SK-N-SH treated with all-trans-retinoic acid at 6 μM for 48 hours (cell line): ENCODE measurements at regions not wholly inside any gene's neighbourhood (a gene's known extent, or its start where the extent isn't known, plus 50 kb on each side); places are given as distances from the start of the nearest gene placed in this dataset.

Source experiments
- ATAC-seq: fragments of 200-7000 bp; cut with Tn5 transposase; 3 replicates; pipeline ENCODE4 v1.9.1; 2020; ENCODE audit warnings: mild to moderate bottlenecking, moderate library complexity
- CSDC2 ChIP-seq: fragments of 250-450 bp; sonication (Bioruptor Pico); IDR thresholded peaks from 2 replicates; pipeline ENCODE4 v1.5.0; 2020; ENCODE audit warnings: mild to moderate bottlenecking, moderate library complexity
- CSRNP3 ChIP-seq: fragments of 250-450 bp; sonication (Bioruptor Pico); IDR thresholded peaks from 2 replicates; pipeline ENCODE4 v1.5.1; 2021; ENCODE audit warnings: mild to moderate bottlenecking, moderate library complexity
- ESRRG ChIP-seq: fragments of 250-450 bp; sonication (Bioruptor Pico); IDR thresholded peaks from 2 replicates; pipeline ENCODE4 v1.6.1; 2021; ENCODE audit warnings: mild to moderate bottlenecking
- GLIS3 ChIP-seq: fragments of 250-450 bp; sonication (Bioruptor Pico); IDR thresholded peaks from 2 replicates; pipeline ENCODE4 v1.5.0; 2020; ENCODE audit warnings: mild to moderate bottlenecking, moderate library complexity
- ISL1 ChIP-seq: fragments of 250-450 bp; sonication (Bioruptor Pico); IDR thresholded peaks from 2 replicates; pipeline ENCODE4 v2.1.2; 2022; ENCODE audit warnings: mild to moderate bottlenecking, moderate library complexity
- OSR1 ChIP-seq: fragments of 250-450 bp; sonication (Bioruptor Pico); IDR thresholded peaks from 2 replicates; pipeline ENCODE4 v1.8.0; 2022; ENCODE audit warnings: moderate library complexity, mild to moderate bottlenecking, inconsistent platforms
- PPARA ChIP-seq: fragments of 250-450 bp; sonication (Bioruptor Pico); IDR thresholded peaks from 2 replicates; pipeline ENCODE4 v1.5.0; 2020; ENCODE audit warnings: mild to moderate bottlenecking, borderline replicate concordance
- RARB ChIP-seq: fragments of 250-450 bp; sonication (Bioruptor Pico); IDR thresholded peaks from 2 replicates; pipeline ENCODE4 v1.8.0; 2021; ENCODE audit warnings: mild to moderate bottlenecking, moderate library complexity
- SNAI2 ChIP-seq: fragments of 250-450 bp; sonication (Bioruptor Pico); IDR thresholded peaks from 2 replicates; pipeline ENCODE4 v1.5.0; 2020; ENCODE audit warnings: mild to moderate bottlenecking, moderate library complexity
- TCF4 ChIP-seq: fragments of 250-450 bp; sonication (Bioruptor Pico); IDR thresholded peaks from 2 replicates; pipeline ENCODE4 v1.8.0; 2021; ENCODE audit warnings: mild to moderate bottlenecking, moderate library complexity, borderline replicate concordance
- TOX ChIP-seq: fragments of 250-450 bp; sonication (Bioruptor Pico); IDR thresholded peaks from 2 replicates; pipeline ENCODE4 v1.8.0; 2021; ENCODE audit warnings: mild to moderate bottlenecking, moderate library complexity, borderline replicate concordance
- ZC3H10 ChIP-seq: fragments of 250-450 bp; sonication (Bioruptor Pico); IDR thresholded peaks from 2 replicates; pipeline ENCODE4 v1.5.1; 2021; ENCODE audit warnings: mild to moderate bottlenecking, moderate library complexity
- ZFP3 ChIP-seq: fragments of 250-450 bp; sonication (Bioruptor Pico); IDR thresholded peaks from 2 replicates; pipeline ENCODE4 v1.5.0; 2020; ENCODE audit warnings: mild to moderate bottlenecking, moderate library complexity
- ZFP30 ChIP-seq: fragments of 450-650 bp; formaldehyde crosslinking; IDR thresholded peaks from 2 replicates; pipeline ENCODE4 v1.5.0; 2022; ENCODE audit warnings: mild to moderate bottlenecking, moderate library complexity
- ZNF565 ChIP-seq: fragments of 450-650 bp; formaldehyde crosslinking; conservative IDR thresholded peaks from 2 replicates; pipeline ENCODE4 v1.5.0; 2020; ENCODE audit warnings: low read depth, mild to moderate bottlenecking, moderate library complexity
- ZNF70 ChIP-seq: fragments of 450-650 bp; formaldehyde crosslinking; IDR thresholded peaks from 2 replicates; pipeline ENCODE4 v1.5.0; 2020; ENCODE audit warnings: mild to moderate bottlenecking, moderate library complexity
- ZNF8 ChIP-seq: fragments of 450-650 bp; formaldehyde crosslinking; IDR thresholded peaks from 2 replicates; pipeline ENCODE4 v1.5.0; 2020; ENCODE audit warnings: mild to moderate bottlenecking, moderate library complexity
- TF ChIP-seq, protein P1 (sequence below): fragments of 250-450 bp; sonication (Bioruptor Pico); IDR thresholded peaks from 2 replicates; pipeline ENCODE4 v1.5.1; 2020; ENCODE audit warnings: low read depth, mild to moderate bottlenecking, moderate library complexity
- TF ChIP-seq, protein P2 (sequence below): fragments of 250-450 bp; sonication (Bioruptor Pico); IDR thresholded peaks from 2 replicates; pipeline ENCODE4 v1.8.0; 2020; ENCODE audit warnings: mild to moderate bottlenecking, moderate library complexity, borderline replicate concordance
- TF ChIP-seq, protein P3 (sequence below): fragments of 250-450 bp; sonication (Bioruptor Pico); IDR thresholded peaks from 2 replicates; pipeline ENCODE4 v1.5.0; 2020; ENCODE audit warnings: mild to moderate bottlenecking, moderate library complexity

- no peak for ATAC-seq
- TF ChIP-seq SNAI2 (CRISPR knock-in tag), result no peak
- TF ChIP-seq, protein P1, sequence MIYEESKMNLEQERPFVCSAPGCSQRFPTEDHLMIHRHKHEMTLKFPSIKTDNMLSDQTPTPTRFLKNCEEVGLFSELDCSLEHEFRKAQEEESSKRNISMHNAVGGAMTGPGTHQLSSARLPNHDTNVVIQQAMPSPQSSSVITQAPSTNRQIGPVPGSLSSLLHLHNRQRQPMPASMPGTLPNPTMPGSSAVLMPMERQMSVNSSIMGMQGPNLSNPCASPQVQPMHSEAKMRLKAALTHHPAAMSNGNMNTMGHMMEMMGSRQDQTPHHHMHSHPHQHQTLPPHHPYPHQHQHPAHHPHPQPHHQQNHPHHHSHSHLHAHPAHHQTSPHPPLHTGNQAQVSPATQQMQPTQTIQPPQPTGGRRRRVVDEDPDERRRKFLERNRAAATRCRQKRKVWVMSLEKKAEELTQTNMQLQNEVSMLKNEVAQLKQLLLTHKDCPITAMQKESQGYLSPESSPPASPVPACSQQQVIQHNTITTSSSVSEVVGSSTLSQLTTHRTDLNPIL (CRISPR knock-in tag), result no peak
These were observed 143.1 kb upstream of the KLF4 start for GRCh38 chr9:107632661-107633060.

DNA sequence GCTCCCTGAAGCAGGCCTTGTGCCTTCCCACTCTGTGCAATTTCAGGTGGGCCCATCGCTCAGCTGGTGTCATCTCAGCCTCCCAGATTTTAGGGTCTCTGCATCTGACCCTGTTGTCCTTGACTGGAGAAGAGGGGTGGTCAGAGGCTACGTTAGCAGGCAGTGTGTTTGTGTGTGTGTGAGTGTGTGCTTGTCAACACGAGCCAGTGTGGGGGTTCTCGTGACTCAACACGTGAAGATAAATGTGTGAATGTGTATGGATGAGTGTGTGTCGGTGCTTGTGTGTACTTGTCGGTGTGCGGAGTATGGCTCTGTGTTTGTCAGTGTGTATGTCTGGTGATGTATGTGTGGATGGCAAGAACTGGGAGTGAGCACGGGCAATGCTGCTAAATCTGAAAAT is 142.6 kb upstream of the KLF4 start:
- TF ChIP-seq, protein P2, sequence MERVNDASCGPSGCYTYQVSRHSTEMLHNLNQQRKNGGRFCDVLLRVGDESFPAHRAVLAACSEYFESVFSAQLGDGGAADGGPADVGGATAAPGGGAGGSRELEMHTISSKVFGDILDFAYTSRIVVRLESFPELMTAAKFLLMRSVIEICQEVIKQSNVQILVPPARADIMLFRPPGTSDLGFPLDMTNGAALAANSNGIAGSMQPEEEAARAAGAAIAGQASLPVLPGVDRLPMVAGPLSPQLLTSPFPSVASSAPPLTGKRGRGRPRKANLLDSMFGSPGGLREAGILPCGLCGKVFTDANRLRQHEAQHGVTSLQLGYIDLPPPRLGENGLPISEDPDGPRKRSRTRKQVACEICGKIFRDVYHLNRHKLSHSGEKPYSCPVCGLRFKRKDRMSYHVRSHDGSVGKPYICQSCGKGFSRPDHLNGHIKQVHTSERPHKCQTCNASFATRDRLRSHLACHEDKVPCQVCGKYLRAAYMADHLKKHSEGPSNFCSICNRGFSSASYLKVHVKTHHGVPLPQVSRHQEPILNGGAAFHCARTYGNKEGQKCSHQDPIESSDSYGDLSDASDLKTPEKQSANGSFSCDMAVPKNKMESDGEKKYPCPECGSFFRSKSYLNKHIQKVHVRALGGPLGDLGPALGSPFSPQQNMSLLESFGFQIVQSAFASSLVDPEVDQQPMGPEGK (CRISPR knock-in tag), result no peak
- TF ChIP-seq ZFP3 (CRISPR knock-in tag), result no peak
- no peak for TF ChIP-seq SNAI2 (CRISPR knock-in tag)
- TF ChIP-seq ZNF70 (CRISPR knock-in tag), result no peak
- TF ChIP-seq, protein P1 (CRISPR knock-in tag), result no peak
- no peak for TF ChIP-seq ZC3H10 (CRISPR knock-in tag)
- TF ChIP-seq ZNF565 (CRISPR knock-in tag), result no peak
- TF ChIP-seq ZFP30, result no peak
- ATAC-seq, result no peak

- no peak for ATAC-seq
These were observed 142.2 kb upstream of the KLF4 start for GRCh38 chr9:107631788-107632187.

More at GRCh38 chr9:107631788-107632187, 142.2 kb upstream of the KLF4 start:
- TF ChIP-seq CSDC2 (no peak), ZNF8 (CRISPR knock-in tag) (no peak), ESRRG (CRISPR knock-in tag) (no peak), ZFP30 (no peak), GLIS3 (CRISPR knock-in tag) (no peak), TCF4 (CRISPR knock-in tag) (no peak), ZNF565 (CRISPR knock-in tag) (no peak), ISL1 (CRISPR knock-in tag) (no peak), RARB (CRISPR knock-in tag) (no peak), CSRNP3 (no peak), ZNF70 (CRISPR knock-in tag) (no peak), PPARA (CRISPR knock-in tag) (no peak), OSR1 (no peak), TOX (no peak), ZC3H10 (CRISPR knock-in tag) (no peak)
- TF ChIP-seq, protein P2 (CRISPR knock-in tag), result no peak
- TF ChIP-seq, protein P3, sequence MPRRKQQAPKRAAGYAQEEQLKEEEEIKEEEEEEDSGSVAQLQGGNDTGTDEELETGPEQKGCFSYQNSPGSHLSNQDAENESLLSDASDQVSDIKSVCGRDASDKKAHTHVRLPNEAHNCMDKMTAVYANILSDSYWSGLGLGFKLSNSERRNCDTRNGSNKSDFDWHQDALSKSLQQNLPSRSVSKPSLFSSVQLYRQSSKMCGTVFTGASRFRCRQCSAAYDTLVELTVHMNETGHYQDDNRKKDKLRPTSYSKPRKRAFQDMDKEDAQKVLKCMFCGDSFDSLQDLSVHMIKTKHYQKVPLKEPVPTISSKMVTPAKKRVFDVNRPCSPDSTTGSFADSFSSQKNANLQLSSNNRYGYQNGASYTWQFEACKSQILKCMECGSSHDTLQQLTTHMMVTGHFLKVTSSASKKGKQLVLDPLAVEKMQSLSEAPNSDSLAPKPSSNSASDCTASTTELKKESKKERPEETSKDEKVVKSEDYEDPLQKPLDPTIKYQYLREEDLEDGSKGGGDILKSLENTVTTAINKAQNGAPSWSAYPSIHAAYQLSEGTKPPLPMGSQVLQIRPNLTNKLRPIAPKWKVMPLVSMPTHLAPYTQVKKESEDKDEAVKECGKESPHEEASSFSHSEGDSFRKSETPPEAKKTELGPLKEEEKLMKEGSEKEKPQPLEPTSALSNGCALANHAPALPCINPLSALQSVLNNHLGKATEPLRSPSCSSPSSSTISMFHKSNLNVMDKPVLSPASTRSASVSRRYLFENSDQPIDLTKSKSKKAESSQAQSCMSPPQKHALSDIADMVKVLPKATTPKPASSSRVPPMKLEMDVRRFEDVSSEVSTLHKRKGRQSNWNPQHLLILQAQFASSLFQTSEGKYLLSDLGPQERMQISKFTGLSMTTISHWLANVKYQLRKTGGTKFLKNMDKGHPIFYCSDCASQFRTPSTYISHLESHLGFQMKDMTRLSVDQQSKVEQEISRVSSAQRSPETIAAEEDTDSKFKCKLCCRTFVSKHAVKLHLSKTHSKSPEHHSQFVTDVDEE (CRISPR knock-in tag), result no peak
- TF ChIP-seq, protein P1 (CRISPR knock-in tag), result no peak
